Ishikawa (cell line): ENCODE measurements at regions not wholly inside any gene's neighbourhood (a gene's known extent, or its start where the extent isn't known, plus 50 kb on each side); places are given as distances from the start of the nearest gene placed in this dataset.

Experiments used
- CEBPB ChIP-seq: IDR thresholded peaks from 2 replicates; pipeline ENCODE4 v1.6.1; 2012
- CREB1 ChIP-seq: IDR thresholded peaks from 2 replicates; pipeline ENCODE4 v1.6.1; 2012; ENCODE audit warnings: low read depth
- EGR1 ChIP-seq: IDR thresholded peaks from 2 replicates; pipeline ENCODE4 v1.6.1; 2012
- EP300 ChIP-seq: IDR thresholded peaks from 2 replicates; pipeline ENCODE4 v1.6.1; 2012; ENCODE audit warnings: borderline replicate concordance
- FOXM1 ChIP-seq: IDR thresholded peaks from 2 replicates; pipeline ENCODE4 v1.6.1; 2012; ENCODE audit warnings: low read depth, borderline replicate concordance
- MAX ChIP-seq: IDR thresholded peaks from 2 replicates; pipeline ENCODE4 v1.6.1; 2012
- NFIC ChIP-seq: IDR thresholded peaks from 2 replicates; pipeline ENCODE4 v1.6.1; 2012
- RAD21 ChIP-seq: IDR thresholded peaks from 2 replicates; pipeline ENCODE4 v1.6.1; 2012; ENCODE audit warnings: low read depth
- REST ChIP-seq: IDR thresholded peaks from 2 replicates; pipeline ENCODE4 v1.6.1; 2012; ENCODE audit warnings: low read depth, mild to moderate bottlenecking
- TAF1 ChIP-seq: IDR thresholded peaks from 2 replicates; pipeline ENCODE4 v1.6.1; 2012; ENCODE audit warnings: low read depth, mild to moderate bottlenecking
- TCF12 ChIP-seq: IDR thresholded peaks from 2 replicates; pipeline ENCODE4 v1.6.1; 2012; ENCODE audit warnings: low read depth
- TEAD4 ChIP-seq: IDR thresholded peaks from 2 replicates; pipeline ENCODE4 v1.6.1; 2012
- USF1 ChIP-seq: IDR thresholded peaks from 2 replicates; pipeline ENCODE4 v1.6.1; 2012
- YY1 ChIP-seq: IDR thresholded peaks from 2 replicates; pipeline ENCODE4 v1.6.1; 2012; ENCODE audit warnings: low read depth
- ZBTB7A ChIP-seq: IDR thresholded peaks from 2 replicates; pipeline ENCODE4 v1.6.1; 2012; ENCODE audit warnings: low read depth

- TF ChIP-seq RAD21 = no peak
- no peak for TF ChIP-seq EGR1
- no peak for TF ChIP-seq USF1
Measured at GRCh38 chr5:124414973-124415372, 331.5 kb downstream of the ZNF608 start.

GRCh38 chr5:124410539-124411488, 335.6 kb downstream of the ZNF608 start:
- peak; percentile 25; the same call in 1 of the 2 replicates for TF ChIP-seq RAD21
- no peak for TF ChIP-seq USF1

GRCh38 chr5:124408738-124409453, 337.5 kb downstream of the ZNF608 start:
- no peak for TF ChIP-seq TAF1
- TF ChIP-seq CREB1 = no peak
- no peak for TF ChIP-seq REST
- TF ChIP-seq RAD21 = no peak
- no peak for TF ChIP-seq EGR1
- TF ChIP-seq CEBPB = no peak
- TF ChIP-seq EP300 = peak; percentile 55; the same call in 1 of the 2 replicates
- peak; percentile 4; the same call in 1 of the 2 replicates for TF ChIP-seq NFIC
- TF ChIP-seq TEAD4 = no peak
- TF ChIP-seq FOXM1 = peak; percentile 70
- no peak for TF ChIP-seq MAX
- TF ChIP-seq TCF12 = peak; percentile 49; the same call in 1 of the 2 replicates
- no peak for TF ChIP-seq YY1
- TF ChIP-seq ZBTB7A = no peak
- TF ChIP-seq USF1 = no peak

GRCh38 chr5:124404796-124405195, 341.6 kb downstream of the ZNF608 start:
- TF ChIP-seq FOXM1 (no peak), USF1 (no peak), CREB1 (no peak), TCF12 (no peak), REST (no peak), TAF1 (no peak), EGR1 (no peak), EP300 (no peak), TEAD4 (no peak), CEBPB (no peak), NFIC (no peak), YY1 (no peak), ZBTB7A (no peak)

- no peak for TF ChIP-seq YY1
- TF ChIP-seq TEAD4 = no peak
- TF ChIP-seq EP300 = no peak
- no peak for TF ChIP-seq RAD21
- TF ChIP-seq USF1 = no peak
- TF ChIP-seq NFIC = no peak
- TF ChIP-seq TCF12 = no peak
- TF ChIP-seq TAF1 = no peak
- TF ChIP-seq FOXM1 = no peak
- TF ChIP-seq REST = no peak
- no peak for TF ChIP-seq CREB1
Measured at GRCh38 chr5:124403281-124403680, 343.2 kb downstream of the ZNF608 start.
